Hepatocyte (in vitro differentiated cells): ENCODE measurements at regions not wholly inside any gene's neighbourhood (a gene's known extent, or its start where the extent isn't known, plus 50 kb on each side); places are given as distances from the start of the nearest gene placed in this dataset.

Experiments used
- DNase-seq: peaks from one replicate; pipeline ENCODE4 v3.0.0-alpha.2; 2016; ENCODE audit warnings: low spot score
- H2AFZ ChIP-seq: fragments of 200-600 bp; sonication (generic); 2 replicates; pipeline ENCODE4 v1.6.0; 2016; ENCODE audit warnings: antibody characterized with exemption, mild to moderate bottlenecking
- H3K27ac ChIP-seq: fragments of 200-600 bp; sonication (generic); 2 replicates; pipeline ENCODE4 v1.5.1; 2016; ENCODE audit warnings: mild to moderate bottlenecking
- H3K27me3 ChIP-seq: fragments of 200-600 bp; sonication (generic); 2 replicates; pipeline ENCODE4 v1.6.1; 2016
- H3K36me3 ChIP-seq: fragments of 200-600 bp; sonication (generic); replicated peaks from 2 replicates; pipeline ENCODE4 v1.5.1; 2016; ENCODE audit warnings: low read depth; ENCODE audit not compliant: insufficient read depth
- H3K4me1 ChIP-seq: fragments of 200-600 bp; sonication (generic); 2 replicates; pipeline ENCODE4 v1.5.1; 2016; ENCODE audit warnings: mild to moderate bottlenecking, moderate library complexity; ENCODE audit not compliant: insufficient read depth
- H3K4me2 ChIP-seq: fragments of 200-600 bp; sonication (generic); 2 replicates; pipeline ENCODE4 v1.6.0; 2016
- H3K4me3 ChIP-seq: fragments of 200-600 bp; sonication (generic); 2 replicates; pipeline ENCODE4 v1.5.1; 2016; ENCODE audit warnings: mild to moderate bottlenecking
- H3K79me2 ChIP-seq: fragments of 200-600 bp; sonication (generic); 2 replicates; pipeline ENCODE4 v1.6.0; 2017; ENCODE audit warnings: mild to moderate bottlenecking
- H3K9me2 ChIP-seq: fragments of 200-600 bp; sonication (generic); replicated peaks from 2 replicates; pipeline ENCODE4 v1.6.0; 2017; ENCODE audit warnings: mild to moderate bottlenecking; ENCODE audit not compliant: insufficient read depth
- H3K9me3 ChIP-seq: fragments of 200-600 bp; sonication (generic); 2 replicates; pipeline ENCODE4 v1.5.1; 2016; ENCODE audit warnings: low read depth, mild to moderate bottlenecking
- H4K20me1 ChIP-seq: fragments of 200-600 bp; sonication (generic); 2 replicates; pipeline ENCODE4 v1.6.0; 2016; ENCODE audit warnings: mild to moderate bottlenecking; ENCODE audit not compliant: insufficient read depth, poor library complexity, severe bottlenecking
- EZH2 ChIP-seq: fragments of 200-600 bp; sonication (generic); IDR thresholded peaks from 2 replicates; pipeline ENCODE4 v1.6.1; 2016; ENCODE audit warnings: antibody characterized with exemption, mild to moderate bottlenecking, borderline replicate concordance
- EZH2phosphoT487 ChIP-seq: fragments of 200-600 bp; sonication (generic); IDR thresholded peaks from one replicate; pipeline ENCODE4 v1.6.1; 2018; ENCODE audit warnings: antibody characterized with exemption, mild to moderate bottlenecking, low read depth, moderate library complexity; ENCODE audit not compliant: unreplicated experiment, severe bottlenecking
- WGBS: methylation state at CpG from one replicate; pipeline ENCODE4 v1.1.6; 2016; ENCODE audit warnings: low lambda C conversion rate; ENCODE audit errors: missing lambda C conversion rate; 5-methylcytosine and 5-hydroxymethylcytosine counted together
- TF ChIP-seq, protein P1 (sequence below): fragments of 200-600 bp; sonication (generic); IDR thresholded peaks from 2 replicates; pipeline ENCODE4 v1.5.1; 2016; ENCODE audit warnings: antibody characterized with exemption, mild to moderate bottlenecking; ENCODE audit not compliant: poor library complexity

DNA sequence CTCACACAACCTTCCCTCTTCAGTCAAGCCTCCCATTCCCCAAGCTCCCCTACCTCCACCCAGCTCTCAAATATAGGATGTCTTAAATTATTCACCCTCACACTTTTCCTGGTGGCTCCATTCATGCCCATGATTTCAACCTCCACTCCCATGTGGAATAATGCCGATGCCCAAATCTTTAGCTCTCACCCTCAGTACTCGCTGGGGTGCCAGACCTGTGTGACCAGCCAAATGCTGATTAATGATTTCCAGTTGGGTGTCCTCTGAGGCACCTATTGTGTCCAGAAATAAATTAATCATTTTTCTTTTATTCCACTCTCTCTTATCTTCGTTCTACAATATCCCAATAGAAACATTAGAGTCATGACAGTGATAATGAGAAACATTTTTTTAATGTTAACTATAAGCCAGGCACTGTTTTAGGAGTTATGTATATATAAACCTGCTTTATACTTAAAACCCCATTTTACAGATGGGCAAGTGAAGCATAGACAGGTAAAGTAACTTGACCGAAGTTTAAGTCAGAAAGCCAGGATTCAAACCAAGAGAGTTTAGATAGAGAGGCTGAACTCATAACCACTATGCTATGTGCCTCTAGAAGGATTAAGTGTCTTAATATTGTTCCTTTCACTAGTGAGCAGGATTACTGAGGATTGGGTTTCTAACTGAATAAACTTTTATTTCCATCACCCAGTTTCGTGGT lies 209.7 kb downstream of the DUSP10 start:
- Histone ChIP-seq H3K79me2 (no peaks in the 10 kb centered on the region), H3K4me3 (no peak overlapping the region), H3K4me1 (no peaks in the 10 kb centered on the region), H3K27ac (no peak overlapping the region), H4K20me1 (no peaks in the 10 kb centered on the region), H3K9me2 (no peaks in the 10 kb centered on the region), H3K9me3 (no peaks in the 10 kb centered on the region), H3K4me2 (no peak overlapping the region), H3K36me3 (no peaks in the 10 kb centered on the region), H3K27me3 (no peaks in the 10 kb centered on the region), H2AFZ (no peak overlapping the region)
- WGBS = 94% methylated on average over 5 of the region's 5 CpGs
- TF ChIP-seq EZH2 (no peak), EZH2phosphoT487 (no peak)
- TF ChIP-seq, protein P1, sequence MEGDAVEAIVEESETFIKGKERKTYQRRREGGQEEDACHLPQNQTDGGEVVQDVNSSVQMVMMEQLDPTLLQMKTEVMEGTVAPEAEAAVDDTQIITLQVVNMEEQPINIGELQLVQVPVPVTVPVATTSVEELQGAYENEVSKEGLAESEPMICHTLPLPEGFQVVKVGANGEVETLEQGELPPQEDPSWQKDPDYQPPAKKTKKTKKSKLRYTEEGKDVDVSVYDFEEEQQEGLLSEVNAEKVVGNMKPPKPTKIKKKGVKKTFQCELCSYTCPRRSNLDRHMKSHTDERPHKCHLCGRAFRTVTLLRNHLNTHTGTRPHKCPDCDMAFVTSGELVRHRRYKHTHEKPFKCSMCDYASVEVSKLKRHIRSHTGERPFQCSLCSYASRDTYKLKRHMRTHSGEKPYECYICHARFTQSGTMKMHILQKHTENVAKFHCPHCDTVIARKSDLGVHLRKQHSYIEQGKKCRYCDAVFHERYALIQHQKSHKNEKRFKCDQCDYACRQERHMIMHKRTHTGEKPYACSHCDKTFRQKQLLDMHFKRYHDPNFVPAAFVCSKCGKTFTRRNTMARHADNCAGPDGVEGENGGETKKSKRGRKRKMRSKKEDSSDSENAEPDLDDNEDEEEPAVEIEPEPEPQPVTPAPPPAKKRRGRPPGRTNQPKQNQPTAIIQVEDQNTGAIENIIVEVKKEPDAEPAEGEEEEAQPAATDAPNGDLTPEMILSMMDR = no peak
- no peak for DNase-seq

DNA sequence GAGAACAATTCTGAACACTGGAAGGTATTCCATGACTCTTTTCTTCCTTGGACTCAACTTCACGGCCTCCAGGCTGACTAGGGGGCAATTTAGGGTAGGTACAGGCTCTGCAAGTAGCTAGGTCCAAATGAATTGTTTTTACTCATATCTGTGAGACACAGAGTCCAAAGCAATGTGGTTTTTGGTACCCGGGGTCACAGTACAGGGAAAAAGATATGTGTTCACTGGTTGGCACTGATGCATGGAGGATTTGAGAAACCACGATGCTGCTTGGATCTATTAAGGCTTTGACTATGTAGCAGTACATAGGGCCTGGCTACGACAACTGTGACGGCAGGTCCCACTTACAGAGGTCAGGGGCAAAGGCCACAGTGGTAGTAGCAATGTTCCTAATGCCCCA lies 200.6 kb downstream of the DUSP10 start:
- H3K4me2 ChIP-seq = no peak overlapping the region
- no peaks in the 10 kb centered on the region for H3K27me3 ChIP-seq
- no peaks in the 10 kb centered on the region for H3K9me2 ChIP-seq
- no peaks in the 10 kb centered on the region for H3K36me3 ChIP-seq
- H4K20me1 ChIP-seq = no peaks in the 10 kb centered on the region
- no peak for DNase-seq
- H3K27ac ChIP-seq = no peak overlapping the region
- TF ChIP-seq, protein P1 = no peak
- TF ChIP-seq EZH2phosphoT487 = no peak
- no peak for TF ChIP-seq EZH2
- H3K9me3 ChIP-seq = no peaks in the 10 kb centered on the region
- no peak overlapping the region for H2AFZ ChIP-seq
- 89% methylated on average over 5 of the region's 5 CpGs for WGBS
- no peaks in the 10 kb centered on the region for H3K79me2 ChIP-seq
- no peak overlapping the region for H3K4me3 ChIP-seq
- no peaks in the 10 kb centered on the region for H3K4me1 ChIP-seq

DNA sequence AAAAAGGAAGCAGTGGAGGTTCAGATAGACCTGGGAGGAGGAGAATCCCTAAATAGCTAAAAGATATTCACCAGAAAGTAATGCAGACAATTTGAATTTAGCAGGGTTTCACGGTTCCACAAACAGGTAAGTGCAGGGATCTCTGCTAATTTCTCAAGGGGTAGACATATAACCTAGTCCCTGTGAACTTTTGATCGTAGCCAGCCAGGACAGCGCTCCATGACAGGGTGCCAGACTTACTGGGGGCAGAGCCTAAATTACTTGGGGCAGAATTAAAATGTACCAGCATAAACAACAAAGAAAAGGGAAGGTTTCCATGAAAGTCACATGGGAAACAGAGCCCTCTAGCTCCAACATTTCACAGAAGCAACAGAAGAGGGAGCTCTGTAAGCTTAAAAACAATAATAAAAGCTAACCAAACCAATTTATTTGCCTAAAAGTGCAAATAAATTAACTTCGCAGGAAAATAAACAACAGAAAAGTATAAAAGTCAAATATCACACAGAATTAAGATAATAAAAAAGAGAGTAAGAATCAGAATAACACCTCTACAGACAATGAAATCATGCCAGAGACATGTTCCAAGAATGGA lies 198.3 kb downstream of the DUSP10 start:
- no peak for TF ChIP-seq EZH2phosphoT487
- TF ChIP-seq, protein P1 = peak; percentile 70

More for the DNA sequence above, 198.3 kb downstream of the DUSP10 start:
- no peak overlapping the region for H2AFZ ChIP-seq
- H3K4me1 ChIP-seq = no peaks in the 10 kb centered on the region
- no peaks in the 10 kb centered on the region for H3K27me3 ChIP-seq
- no peak overlapping the region for H3K4me3 ChIP-seq
- no peaks in the 10 kb centered on the region for H3K36me3 ChIP-seq
- no peaks in the 10 kb centered on the region for H3K79me2 ChIP-seq
- no peak overlapping the region for H3K27ac ChIP-seq
- H3K4me2 ChIP-seq = no peak overlapping the region
- no peaks in the 10 kb centered on the region for H3K9me2 ChIP-seq
- no peaks in the 10 kb centered on the region for H3K9me3 ChIP-seq
- WGBS = 60% methylated on average over 4 of the region's 4 CpGs
- H4K20me1 ChIP-seq = no peaks in the 10 kb centered on the region
- DNase-seq = peak; percentile 29
